ENCODE measurements at regions not wholly inside any gene's neighbourhood (a gene's known extent, or its start where the extent isn't known, plus 50 kb on each side); places are given as distances from the start of the nearest gene placed in this dataset.

DNA sequence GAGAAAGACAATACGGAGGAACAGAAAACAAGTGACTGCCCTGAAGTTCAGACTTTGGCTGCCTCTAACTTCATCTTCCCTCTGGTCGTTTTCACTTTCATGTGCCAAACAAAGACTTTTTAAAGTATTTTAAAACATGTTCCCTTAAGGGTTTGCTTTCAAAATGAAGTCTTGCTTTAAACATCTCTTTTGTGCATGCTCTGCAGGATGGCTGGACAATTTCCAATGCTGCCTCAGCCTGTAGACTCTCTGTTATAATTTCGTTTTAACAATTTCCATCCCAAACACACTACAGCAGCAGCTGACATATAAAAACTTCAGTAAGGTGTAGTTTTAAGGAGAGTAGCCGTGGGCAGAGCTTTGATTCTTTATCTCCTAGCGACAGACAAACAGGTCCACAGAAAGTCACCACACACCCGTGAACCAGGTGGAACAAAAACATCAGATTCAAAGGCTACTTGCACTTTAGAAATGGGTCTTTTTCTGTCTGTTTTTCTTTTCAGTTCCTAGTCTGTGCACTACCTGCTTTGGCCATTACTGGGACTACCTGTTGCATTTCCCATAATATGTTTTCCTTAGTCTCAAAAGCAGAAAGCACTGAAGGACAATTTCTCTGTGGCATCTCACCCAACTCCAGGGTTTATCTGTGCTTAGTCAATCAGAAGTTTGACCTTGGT lies 308.9 kb downstream of the DTWD2 start:
- TF ChIP-seq POLR2A (IDR thresholded peaks at IDR 0.05; ENCODE audit: low read length) = no peak
- no peak for TF ChIP-seq GATA1 (IDR thresholded peaks at IDR 0.05; ENCODE audit: low read depth, low read length)
